MM.1S (cell line): ENCODE measurements at regions not wholly inside any gene's neighbourhood (a gene's known extent, or its start where the extent isn't known, plus 50 kb on each side); places are given as distances from the start of the nearest gene placed in this dataset.

Experiments used
- DNase-seq: peaks from one replicate; pipeline ENCODE4 v3.0.0-alpha.2; 2015
- H2AFZ ChIP-seq: fragments of 300-600 bp; sonication (generic); 2 replicates; pipeline ENCODE4 v1.6.0; 2016; ENCODE audit warnings: antibody characterized with exemption, low read length
- H3F3A ChIP-seq: fragments of 300-600 bp; sonication (generic); 2 replicates; pipeline ENCODE4 v1.6.1; 2016; ENCODE audit warnings: mild to moderate bottlenecking, antibody characterized with exemption, low read length, moderate library complexity, mixed read lengths; ENCODE audit not compliant: insufficient read depth
- H3K27ac ChIP-seq: fragments of 300-600 bp; sonication (generic); 2 replicates; pipeline ENCODE4 v1.5.1; 2016; ENCODE audit warnings: mild to moderate bottlenecking, low read length
- H3K27me3 ChIP-seq: fragments of 300-600 bp; sonication (generic); replicated peaks from 2 replicates; pipeline ENCODE4 v1.6.0; 2016; ENCODE audit warnings: low read length; ENCODE audit not compliant: insufficient read depth
- H3K36me3 ChIP-seq: fragments of 300-600 bp; sonication (generic); replicated peaks from 2 replicates; pipeline ENCODE4 v1.6.1; 2016; ENCODE audit warnings: mild to moderate bottlenecking, low read length, mixed read lengths; ENCODE audit not compliant: insufficient read depth
- H3K4me1 ChIP-seq: fragments of 300-600 bp; sonication (generic); 2 replicates; pipeline ENCODE4 v1.6.1; 2016; ENCODE audit warnings: low read length, mixed read lengths
- H3K4me2 ChIP-seq: fragments of 300-600 bp; sonication (generic); 2 replicates; pipeline ENCODE4 v1.6.0; 2016; ENCODE audit warnings: low read depth, low read length
- H3K4me3 ChIP-seq: fragments of 300-600 bp; sonication (generic); 2 replicates; pipeline ENCODE4 v1.5.1; 2016; ENCODE audit warnings: low read length, mixed read lengths
- H3K79me2 ChIP-seq: fragments of 300-600 bp; sonication (generic); 2 replicates; pipeline ENCODE4 v1.6.1; 2016; ENCODE audit warnings: mixed run types, low read length, mixed read lengths
- H3K9ac ChIP-seq: fragments of 300-600 bp; sonication (generic); 2 replicates; pipeline ENCODE4 v1.6.1; 2016; ENCODE audit warnings: low read length, mixed read lengths
- H3K9me2 ChIP-seq: fragments of 300-600 bp; sonication (generic); replicated peaks from 2 replicates; pipeline ENCODE4 v1.6.1; 2016; ENCODE audit warnings: mild to moderate bottlenecking, low read length, mixed read lengths; ENCODE audit not compliant: insufficient read depth
- H3K9me3 ChIP-seq: fragments of 300-600 bp; sonication (generic); replicated peaks from 2 replicates; pipeline ENCODE4 v1.6.1; 2016; ENCODE audit warnings: mild to moderate bottlenecking, low read length, mixed read lengths; ENCODE audit not compliant: insufficient read depth
- H4K20me1 ChIP-seq: fragments of 300-600 bp; sonication (generic); 2 replicates; pipeline ENCODE4 v1.6.1; 2016; ENCODE audit warnings: mild to moderate bottlenecking, low read length, moderate library complexity, mixed read lengths; ENCODE audit not compliant: insufficient read depth
- EZH2 ChIP-seq: fragments of 300-600 bp; sonication (generic); optimal IDR thresholded peaks from 2 replicates; pipeline ENCODE3; 2017; ENCODE audit warnings: low read depth, mild to moderate bottlenecking, antibody characterized with exemption, low read length, mixed read lengths
- EZH2phosphoT487 ChIP-seq: fragments of 300-600 bp; sonication (generic); IDR thresholded peaks from 2 replicates; pipeline ENCODE4 v1.6.1; 2018; ENCODE audit warnings: antibody characterized with exemption, low read length
- TF ChIP-seq, protein P1 (sequence below): fragments of 300-600 bp; sonication (generic); IDR thresholded peaks from 2 replicates; pipeline ENCODE4 v1.5.1; 2016; ENCODE audit warnings: antibody characterized with exemption, low read length, mixed read lengths

GRCh38 chr3:35223632-35224394 lies 415.5 kb upstream of the ARPP21 start:
- no peak overlapping the region for H3K9ac ChIP-seq
- H3K27ac ChIP-seq = no peak overlapping the region
- no peak for DNase-seq
- no peaks in the 10 kb centered on the region for H4K20me1 ChIP-seq
- H3K9me2 ChIP-seq = no peaks in the 10 kb centered on the region
- TF ChIP-seq, protein P1, sequence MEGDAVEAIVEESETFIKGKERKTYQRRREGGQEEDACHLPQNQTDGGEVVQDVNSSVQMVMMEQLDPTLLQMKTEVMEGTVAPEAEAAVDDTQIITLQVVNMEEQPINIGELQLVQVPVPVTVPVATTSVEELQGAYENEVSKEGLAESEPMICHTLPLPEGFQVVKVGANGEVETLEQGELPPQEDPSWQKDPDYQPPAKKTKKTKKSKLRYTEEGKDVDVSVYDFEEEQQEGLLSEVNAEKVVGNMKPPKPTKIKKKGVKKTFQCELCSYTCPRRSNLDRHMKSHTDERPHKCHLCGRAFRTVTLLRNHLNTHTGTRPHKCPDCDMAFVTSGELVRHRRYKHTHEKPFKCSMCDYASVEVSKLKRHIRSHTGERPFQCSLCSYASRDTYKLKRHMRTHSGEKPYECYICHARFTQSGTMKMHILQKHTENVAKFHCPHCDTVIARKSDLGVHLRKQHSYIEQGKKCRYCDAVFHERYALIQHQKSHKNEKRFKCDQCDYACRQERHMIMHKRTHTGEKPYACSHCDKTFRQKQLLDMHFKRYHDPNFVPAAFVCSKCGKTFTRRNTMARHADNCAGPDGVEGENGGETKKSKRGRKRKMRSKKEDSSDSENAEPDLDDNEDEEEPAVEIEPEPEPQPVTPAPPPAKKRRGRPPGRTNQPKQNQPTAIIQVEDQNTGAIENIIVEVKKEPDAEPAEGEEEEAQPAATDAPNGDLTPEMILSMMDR = no peak
- TF ChIP-seq EZH2 (no peak), EZH2phosphoT487 (no peak)
- H3K4me2 ChIP-seq = no peak overlapping the region
- H3K27me3 ChIP-seq = no peaks in the 10 kb centered on the region
- H3K4me3 ChIP-seq = no peak overlapping the region
- H3K79me2 ChIP-seq = no peaks in the 10 kb centered on the region
- no peaks in the 10 kb centered on the region for H3K9me3 ChIP-seq
- H3K36me3 ChIP-seq = no peaks in the 10 kb centered on the region
- H2AFZ ChIP-seq = no peak overlapping the region
- H3K4me1 ChIP-seq = no peaks in the 10 kb centered on the region
- H3F3A ChIP-seq = no peaks in the 10 kb centered on the region

- Histone ChIP-seq H3K27ac (no peak overlapping the region), H2AFZ (no peak overlapping the region), H3K9ac (no peak overlapping the region), H3K36me3 (no peaks in the 10 kb centered on the region), H3K9me3 (no peaks in the 10 kb centered on the region), H3K9me2 (no peaks in the 10 kb centered on the region), H3K4me2 (no peak overlapping the region), H3K79me2 (no peaks in the 10 kb centered on the region), H3K27me3 (no peaks in the 10 kb centered on the region), H3F3A (no peaks in the 10 kb centered on the region), H3K4me3 (no peak overlapping the region), H4K20me1 (no peaks in the 10 kb centered on the region), H3K4me1 (no peaks in the 10 kb centered on the region)
- TF ChIP-seq EZH2 = no peak
- DNase-seq = no peak
These were observed 414.6 kb upstream of the ARPP21 start for GRCh38 chr3:35224565-35225295.

DNA sequence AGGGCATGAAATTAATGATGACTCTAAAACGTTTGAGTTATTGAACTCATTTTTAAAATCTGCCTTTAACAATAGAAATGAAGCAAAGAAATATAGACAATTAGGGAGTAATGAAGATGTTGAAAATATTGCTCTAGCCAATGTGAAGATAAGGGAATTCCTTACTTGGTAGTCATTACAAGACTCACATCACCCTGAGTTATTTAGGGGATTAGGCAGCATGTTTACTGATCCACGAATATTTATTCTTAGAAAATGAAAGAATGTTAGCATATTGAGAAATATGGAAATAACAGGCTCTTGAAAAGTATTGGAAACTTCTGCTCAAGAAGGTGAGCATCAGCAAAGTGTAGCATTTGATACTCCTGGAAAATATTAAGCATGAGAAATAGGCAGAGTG lies 398.1 kb upstream of the ARPP21 start:
- Histone ChIP-seq H3K4me1 (no peaks in the 10 kb centered on the region), H3K4me2 (no peak overlapping the region), H2AFZ (no peak overlapping the region), H3K9me3 (no peaks in the 10 kb centered on the region), H3K9ac (no peak overlapping the region), H3K79me2 (no peaks in the 10 kb centered on the region), H3K9me2 (no peaks in the 10 kb centered on the region), H4K20me1 (no peaks in the 10 kb centered on the region), H3K27me3 (no peaks in the 10 kb centered on the region), H3K27ac (no peak overlapping the region), H3K36me3 (no peaks in the 10 kb centered on the region), H3K4me3 (no peak overlapping the region), H3F3A (no peaks in the 10 kb centered on the region)
- TF ChIP-seq EZH2 = no peak
- TF ChIP-seq EZH2phosphoT487 = no peak
- DNase-seq = no peak

GRCh38 chr3:35254917-35255316 lies 384.4 kb upstream of the ARPP21 start:
- Histone ChIP-seq H3K9me3 (no peaks in the 10 kb centered on the region), H3K36me3 (no peaks in the 10 kb centered on the region), H3K79me2 (no peaks in the 10 kb centered on the region), H3K27me3 (no peaks in the 10 kb centered on the region), H3K4me1 (no peaks in the 10 kb centered on the region), H3K9ac (no peak overlapping the region), H4K20me1 (no peaks in the 10 kb centered on the region), H2AFZ (no peak overlapping the region), H3K4me3 (no peak overlapping the region), H3K4me2 (no peak overlapping the region), H3K9me2 (no peaks in the 10 kb centered on the region), H3K27ac (no peak overlapping the region), H3F3A (no peaks in the 10 kb centered on the region)
- no peak for DNase-seq
- TF ChIP-seq, protein P1 = no peak
- TF ChIP-seq EZH2phosphoT487 = no peak
- no peak for TF ChIP-seq EZH2
